K562 (cell line): ENCODE measurements at regions not wholly inside any gene's neighbourhood (a gene's known extent, or its start where the extent isn't known, plus 50 kb on each side); places are given as distances from the start of the nearest gene placed in this dataset.

Experiments
- ATF3 ChIP-seq, 2 experiments: fragments of 450-650 bp in 1 of 2; sonication (generic) in 1 of 2; formaldehyde crosslinking in 1 of 2; IDR thresholded peaks in 1 of 2; conservative IDR thresholded peaks in 1 of 2; 2 replicates each; pipeline versions ENCODE4 v1.6.1 to v1.8.1; 2016 to 2023; ENCODE audit warnings: mild to moderate bottlenecking in 2 of 2, moderate library complexity in 2 of 2, inconsistent platforms in 1 of 2, missing genetic modification reagents in 1 of 2
- CREB1 ChIP-seq, 2 experiments: sonication (generic) in 1 of 2; formaldehyde crosslinking in 1 of 2; IDR thresholded peaks; 2 replicates each; pipeline versions ENCODE4 v1.6.1 to v1.8.0; 2012 to 2022; ENCODE audit warnings: inconsistent platforms in 1 of 2, mild to moderate bottlenecking in 1 of 2, missing genetic modification reagents in 1 of 2, moderate library complexity in 1 of 2
- CTBP1 ChIP-seq: fragments of 450-650 bp; IDR thresholded peaks from 2 replicates; pipeline ENCODE4 v1.6.1; 2016; ENCODE audit warnings: borderline replicate concordance
- DEAF1 ChIP-seq: fragments of 450-650 bp; formaldehyde crosslinking; IDR thresholded peaks from 2 replicates; pipeline ENCODE4 v1.4.0; 2020; ENCODE audit warnings: mild to moderate bottlenecking, moderate library complexity
- ELF2 ChIP-seq: fragments of 250-450 bp; sonication (Bioruptor Pico); IDR thresholded peaks from 2 replicates; pipeline ENCODE4 v1.5.0; 2021; ENCODE audit warnings: mild to moderate bottlenecking
- ETV5 ChIP-seq: sonication (generic); formaldehyde crosslinking; IDR thresholded peaks from 2 replicates; pipeline ENCODE4 v1.4.0; 2020; ENCODE audit warnings: low read depth, mild to moderate bottlenecking, missing genetic modification reagents
- FOXA3 ChIP-seq, 2 experiments: fragments of 450-650 bp in 1 of 2; sonication (generic) in 1 of 2; formaldehyde crosslinking; IDR thresholded peaks in 1 of 2; conservative IDR thresholded peaks in 1 of 2; 2 replicates each; pipeline versions ENCODE4 v1.4.0 to v1.8.0; 2020 to 2022; ENCODE audit warnings: mild to moderate bottlenecking in 2 of 2, missing genetic modification reagents in 1 of 2
- HCFC1 ChIP-seq: IDR thresholded peaks from 2 replicates; pipeline ENCODE4 v1.6.1; 2012; ENCODE audit warnings: low read depth, low read length, improper control_type of control experiment
- HOXB6 ChIP-seq: fragments of 250-450 bp; sonication (Bioruptor Pico); IDR thresholded peaks from 2 replicates; pipeline ENCODE4 v1.5.1; 2022; ENCODE audit warnings: mild to moderate bottlenecking, borderline replicate concordance
- KDM1A ChIP-seq, 2 experiments: fragments of 450-650 bp; IDR thresholded peaks; 2 replicates each; pipeline ENCODE4 v1.6.1; 2016; ENCODE audit warnings: mild to moderate bottlenecking in 2 of 2
- KDM2B ChIP-seq: fragments of 250-450 bp; sonication (Bioruptor Pico); IDR thresholded peaks from 2 replicates; pipeline ENCODE4 v1.8.0; 2021; ENCODE audit warnings: mild to moderate bottlenecking, moderate library complexity
- MAZ ChIP-seq, 2 experiments: fragments of 450-650 bp in 1 of 2; sonication (generic) in 1 of 2; formaldehyde crosslinking; IDR thresholded peaks in 1 of 2; conservative IDR thresholded peaks in 1 of 2; 2 replicates each; pipeline versions ENCODE4 v1.4.0 to v1.5.0; 2020; ENCODE audit warnings: mild to moderate bottlenecking in 1 of 2, missing genetic modification reagents in 1 of 2
- NONO ChIP-seq, 2 experiments: fragments of 200-400 bp in 1 of 2; fragments of 450-650 bp in 1 of 2; formaldehyde crosslinking in 1 of 2; IDR thresholded peaks; 2 replicates each; pipeline ENCODE4 v1.6.1; 2017; ENCODE audit warnings: low read depth in 2 of 2, mild to moderate bottlenecking in 2 of 2, moderate library complexity in 2 of 2, low read length in 1 of 2
- PHTF2 ChIP-seq: fragments of 250-450 bp; sonication (Bioruptor Pico); IDR thresholded peaks from 2 replicates; pipeline ENCODE4 v1.5.0; 2021; ENCODE audit warnings: mild to moderate bottlenecking
- RAD51 ChIP-seq: fragments of 450-650 bp; IDR thresholded peaks from 2 replicates; pipeline ENCODE4 v1.7.1; 2016; ENCODE audit warnings: low read depth, mild to moderate bottlenecking, borderline replicate concordance
- TAF1 ChIP-seq: IDR thresholded peaks from 2 replicates; pipeline ENCODE4 v1.6.1; 2011; ENCODE audit warnings: mild to moderate bottlenecking, low read length, moderate library complexity; ENCODE audit not compliant: insufficient read depth, control insufficient read depth, severe bottlenecking; ENCODE audit errors: extremely low read depth
- TCF15 ChIP-seq: fragments of 250-450 bp; sonication (Bioruptor Pico); IDR thresholded peaks from 2 replicates; pipeline ENCODE4 v1.8.0; 2022; ENCODE audit warnings: moderate library complexity, mild to moderate bottlenecking, inconsistent platforms
- ZBTB12 ChIP-seq: fragments of 250-450 bp; sonication (Bioruptor Pico); IDR thresholded peaks from 2 replicates; pipeline ENCODE4 v1.4.0; 2020
- ZNF41 ChIP-seq: fragments of 250-450 bp; sonication (Bioruptor Pico); conservative IDR thresholded peaks from 2 replicates; pipeline ENCODE4 v1.4.0; 2020; ENCODE audit warnings: mild to moderate bottlenecking
- ZNF655 ChIP-seq: fragments of 250-450 bp; sonication (Bioruptor Pico); IDR thresholded peaks from 2 replicates; pipeline ENCODE4 v1.5.0; 2021

GRCh38 chr18:34978953-34979608 lies 62.1 kb upstream of the MAPRE2 start (continued):
- TF ChIP-seq DEAF1 (CRISPR knock-in tag) = no peak
- no peak for TF ChIP-seq RAD51
- TF ChIP-seq FOXA3 (CRISPR knock-in tag; conservative IDR thresholded peaks at IDR 0.05 in 1 of 2, IDR thresholded peaks at IDR 0.05 in 1 of 2) = peak in 1 of 2 experiments; percentile 78; a peak in 2 of 4 replicates
- peak; percentile 77; the same call in 1 of the 2 replicates for TF ChIP-seq ETV5 (CRISPR knock-in tag)
- TF ChIP-seq HCFC1 = no peak
- TF ChIP-seq HOXB6 = no peak
- TF ChIP-seq CTBP1 = peak; percentile 82
- TF ChIP-seq ZNF41 (CRISPR knock-in tag) = no peak
- TF ChIP-seq TAF1 = no peak
- TF ChIP-seq TCF15 (CRISPR knock-in tag) = no peak
- TF ChIP-seq ZBTB12 (CRISPR knock-in tag) = no peak
- no peak for TF ChIP-seq ELF2 (CRISPR knock-in tag)
- TF ChIP-seq NONO (IDR thresholded peaks at IDR 0.05; ENCODE audit: low read depth in 2 of 2, low read length in 1 of 2) = no peak
- TF ChIP-seq PHTF2 (CRISPR knock-in tag) = no peak
- no peak for TF ChIP-seq CREB1 (IDR thresholded peaks at IDR 0.05)
- 0 out of 2 replicates have a peak, but pooled peaks have one; percentile 20 for TF ChIP-seq CREB1 (CRISPR knock-in tag; IDR thresholded peaks at IDR 0.05)
- 0 out of 4 replicates have a peak, but pooled peaks of 1 of the 2 experiments have one; percentile 23 for TF ChIP-seq MAZ (CRISPR knock-in tag; conservative IDR thresholded peaks at IDR 0.05 in 1 of 2, IDR thresholded peaks at IDR 0.05 in 1 of 2)
- peak in 1 of 2 experiments; percentile 29; a peak in 1 of 4 replicates for TF ChIP-seq KDM1A (IDR thresholded peaks at IDR 0.05)
- TF ChIP-seq ZNF655 = no peak
- TF ChIP-seq KDM2B (CRISPR knock-in tag) = no peak
- TF ChIP-seq ATF3 (IDR thresholded peaks at IDR 0.05) = peak; percentile 99
- peak; percentile 99 for TF ChIP-seq ATF3 (CRISPR knock-in tag; conservative IDR thresholded peaks at IDR 0.05)
